HCT116 (cell line): ENCODE measurements at regions not wholly inside any gene's neighbourhood (a gene's known extent, or its start where the extent isn't known, plus 50 kb on each side); places are given as distances from the start of the nearest gene placed in this dataset.

ENCODE experiments used
- ATAC-seq: fragments of 200-7000 bp; cut with Tn5 transposase; 2 replicates; pipeline ENCODE4 v1.9.1; 2020; ENCODE audit warnings: mild to moderate bottlenecking, moderate library complexity
- BruUV-seq: library from RNA; stranded (reverse); fragments of 400-500 nt; replicated peaks from 2 replicates; lab custom pipeline; 2021; lab: Mats Ljungman, UMichigan
- CTCF ChIA-PET: fragments of 300-600 bp; sonication (Branson Sonifier 250); formaldehyde crosslinking; loops from one replicate; lab custom pipeline; 2021; ENCODE audit warnings: antibody characterized with exemption; lab: Charles Lee
- POLR2A ChIA-PET: fragments of 300-600, 350-600 bp; sonication (Branson Sonifier 250); formaldehyde crosslinking; loops from one replicate; lab custom pipeline; 2021; ENCODE audit warnings: antibody characterized with exemption; lab: Charles Lee
- RAD21 ChIA-PET, 2 experiments: fragments of 300-600 bp; sonication (Branson Sonifier 250); formaldehyde crosslinking; loops; one replicate each; lab custom pipeline; 2023; ENCODE audit warnings: low total read pairs in 2 of 2; ENCODE audit not compliant: uncharacterized antibody in 2 of 2, unreplicated experiment in 2 of 2, low non-redundant PET in 1 of 2; lab: Charles Lee
- DNase-seq: peaks from one replicate; pipeline ENCODE4 v3.0.0-alpha.2; 2010; ENCODE audit warnings: low read depth, low spot score
- H2AFZ ChIP-seq: fragments of 200-600 bp; shearing (Covaris generic), sonication (generic); 2 replicates; pipeline ENCODE4 v1.6.1; 2017; ENCODE audit warnings: low read depth, mixed run types, mixed read lengths, antibody characterized with exemption, low read length; ENCODE audit not compliant: poor library complexity, severe bottlenecking
- H3K27ac ChIP-seq: 2 replicates; pipeline ENCODE4 v1.5.1; 2012; ENCODE audit warnings: low read depth, low read length
- H3K27me3 ChIP-seq: fragments of 200-600 bp; sonication (generic); 2 replicates; pipeline ENCODE4 v1.6.1; 2016; ENCODE audit warnings: mixed run types, low read length, mixed read lengths; ENCODE audit not compliant: insufficient read depth
- H3K36me3 ChIP-seq, 2 experiments: fragments of 200-500 bp in 1 of 2; fragments of 200-600 bp in 1 of 2; sonication (Bioruptor generic) in 1 of 2; sonication (generic) in 1 of 2; 2 replicates each; pipeline versions ENCODE4 v1.5.1 to v1.6.1; 2014 to 2016; ENCODE audit warnings: low read length in 2 of 2, inconsistent platforms in 1 of 2, mixed read lengths in 1 of 2, mixed run types in 1 of 2; ENCODE audit not compliant: insufficient read depth in 2 of 2, control insufficient read depth in 1 of 2
- H3K4me1 ChIP-seq, 2 experiments: fragments of 200-600 bp in 1 of 2; sonication (generic) in 1 of 2; 2 replicates each; pipeline versions ENCODE4 v1.5.1 to v1.6.1; 2012 to 2017; ENCODE audit warnings: low read length in 2 of 2, inconsistent platforms in 1 of 2, mild to moderate bottlenecking in 1 of 2, mixed read lengths in 1 of 2, mixed run types in 1 of 2, moderate library complexity in 1 of 2; ENCODE audit not compliant: insufficient read depth in 2 of 2, control insufficient read depth in 1 of 2
- H3K4me2 ChIP-seq: fragments of 200-600 bp; sonication (generic); 2 replicates; pipeline ENCODE4 v1.6.1; 2017; ENCODE audit warnings: mixed run types, low read length, mixed read lengths
- H3K4me3 ChIP-seq, 2 experiments: fragments of 200-600 bp in 1 of 2; sonication (generic) in 1 of 2; replicated peaks in 1 of 2; 2 replicates each; pipeline ENCODE4 v1.5.1; 2011 to 2016; ENCODE audit warnings: low read length in 2 of 2, control low read depth in 1 of 2, low read depth in 1 of 2, mild to moderate bottlenecking in 1 of 2, mixed read lengths in 1 of 2, mixed run types in 1 of 2
- H3K79me2 ChIP-seq: fragments of 200-600 bp; sonication (generic); 2 replicates; pipeline ENCODE4 v1.6.1; 2017; ENCODE audit warnings: mild to moderate bottlenecking, mixed run types, low read length, moderate library complexity, mixed read lengths; ENCODE audit not compliant: insufficient read depth
- H3K9ac ChIP-seq: fragments of 200-600 bp; sonication (generic); 2 replicates; pipeline ENCODE4 v1.6.1; 2016; ENCODE audit warnings: low read length, mixed read lengths
- H3K9me2 ChIP-seq: fragments of 200-600 bp; sonication (generic), shearing (Covaris generic); 2 replicates; pipeline ENCODE4 v1.6.1; 2017; ENCODE audit warnings: mixed run types, mild to moderate bottlenecking, moderate library complexity; ENCODE audit not compliant: insufficient read depth
- H3K9me3 ChIP-seq, 2 experiments: fragments of 200-500 bp in 1 of 2; fragments of 200-600 bp in 1 of 2; sonication (Bioruptor generic) in 1 of 2; sonication (generic) in 1 of 2; 2 replicates each; pipeline ENCODE4 v1.6.1; 2014 to 2017; ENCODE audit warnings: low read length in 2 of 2, mixed read lengths in 2 of 2, inconsistent platforms in 1 of 2, low read depth in 1 of 2, mild to moderate bottlenecking in 1 of 2, mixed run types in 1 of 2, moderate library complexity in 1 of 2; ENCODE audit not compliant: control insufficient read depth in 1 of 2, insufficient read depth in 1 of 2
- H4K20me1 ChIP-seq: fragments of 200-600 bp; sonication (generic), shearing (Covaris generic); 2 replicates; pipeline ENCODE4 v1.6.1; 2017; ENCODE audit warnings: mixed run types, mild to moderate bottlenecking, moderate library complexity; ENCODE audit not compliant: insufficient read depth
- EZH2phosphoT487 ChIP-seq: fragments of 200-600 bp; IDR thresholded peaks from 2 replicates; pipeline ENCODE4 v1.6.1; 2018; ENCODE audit warnings: antibody characterized with exemption, borderline replicate concordance
- POLR2A ChIP-seq: IDR thresholded peaks from 2 replicates; pipeline ENCODE4 v1.7.0; 2011; ENCODE audit warnings: borderline replicate concordance; ENCODE audit not compliant: insufficient read depth, insufficient read length; ENCODE audit errors: extremely low read depth
- POLR2AphosphoS5 ChIP-seq: IDR thresholded peaks from 2 replicates; pipeline ENCODE4 v1.6.1; 2011; ENCODE audit warnings: mild to moderate bottlenecking, low read depth, low read length, moderate library complexity
- SIN3A ChIP-seq: IDR thresholded peaks from 2 replicates; pipeline ENCODE4 v1.6.1; 2012; ENCODE audit warnings: low read depth
- SRF ChIP-seq: IDR thresholded peaks from 2 replicates; pipeline ENCODE4 v1.6.1; 2012; ENCODE audit warnings: low read depth
- TCF7L2 ChIP-seq: IDR thresholded peaks from 2 replicates; pipeline ENCODE4 v1.7.0; 2011; ENCODE audit warnings: borderline replicate concordance, inconsistent platforms; ENCODE audit not compliant: insufficient read depth, insufficient read length; ENCODE audit errors: extremely low read depth
- ZNF274 ChIP-seq: fragments of 200-500 bp; sonication (Bioruptor generic); IDR thresholded peaks from 2 replicates; pipeline ENCODE4 v1.6.1; 2014; ENCODE audit warnings: mild to moderate bottlenecking, low read depth, low read length, inconsistent platforms
- intact Hi-C: fragments of 100-400 bp; cut with micrococcal nuclease; formaldehyde crosslinking; loops from 2 replicates; pipeline ENCODE4 v1.10.0; 2022
- TF ChIP-seq, protein P1 (sequence below): IDR thresholded peaks from 2 replicates; pipeline ENCODE4 v1.6.1; 2011; ENCODE audit warnings: mild to moderate bottlenecking, low read length, moderate library complexity; ENCODE audit not compliant: insufficient replicate concordance; ENCODE audit errors: extremely low read depth
- TF ChIP-seq, protein P2 (sequence below): IDR thresholded peaks from 2 replicates; pipeline ENCODE4 v1.6.1; 2012
- TF ChIP-seq, protein P3 (sequence below): IDR thresholded peaks from 2 replicates; pipeline ENCODE4 v1.6.1; 2012

DNA sequence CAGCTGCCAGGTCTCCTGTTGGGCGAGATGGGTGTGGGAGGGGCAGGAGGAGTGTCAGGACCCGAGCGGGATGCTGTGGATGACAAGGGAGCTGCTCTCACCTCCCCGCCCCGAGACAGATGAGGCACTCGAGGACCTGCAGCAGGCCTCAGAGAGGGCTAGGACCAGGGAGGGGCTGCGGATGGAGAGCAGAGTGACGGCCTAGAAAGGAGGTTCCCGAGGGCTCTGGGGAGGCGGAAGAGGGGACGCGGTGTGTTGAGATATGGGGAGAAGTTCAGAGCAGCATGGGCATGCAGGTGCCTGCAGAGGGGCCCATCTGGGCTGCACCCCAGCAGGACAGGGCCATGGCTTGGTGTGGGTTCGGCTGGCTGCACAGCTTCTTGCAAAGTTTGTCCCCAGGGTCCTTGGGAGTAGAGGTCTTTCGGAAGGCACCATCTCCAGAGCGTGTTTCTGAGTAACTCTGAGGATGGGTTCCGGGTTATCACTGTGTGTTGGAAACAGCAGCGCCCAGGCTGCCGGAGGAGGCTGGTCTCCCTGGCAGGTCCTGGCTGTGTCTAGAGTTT is 104.6 kb downstream of the PAX1 start:
- no peak for ATAC-seq
- no peak overlapping the region for H3K9ac ChIP-seq
- ChIA-PET POLR2A (no interaction called here), RAD21 (no interaction called here), CTCF (no interaction called here)
- H3K27me3 ChIP-seq: no peaks in the 10 kb centered on the region
- H3K9me2 ChIP-seq: no peaks in the 10 kb centered on the region
- DNase-seq: no peak
- intact Hi-C loops: loop anchor here (5.0 kb wide), 1 partner anchor 437 kb away; no protein-coding TSS in a partner anchor
- no peaks in the 10 kb centered on the region for H3K4me1 ChIP-seq
- TF ChIP-seq ZNF274 (no peak), SRF (no peak), POLR2A (no peak), POLR2AphosphoS5 (no peak), EZH2phosphoT487 (no peak), TCF7L2 (no peak), SIN3A (no peak)
- TF ChIP-seq, protein P1, sequence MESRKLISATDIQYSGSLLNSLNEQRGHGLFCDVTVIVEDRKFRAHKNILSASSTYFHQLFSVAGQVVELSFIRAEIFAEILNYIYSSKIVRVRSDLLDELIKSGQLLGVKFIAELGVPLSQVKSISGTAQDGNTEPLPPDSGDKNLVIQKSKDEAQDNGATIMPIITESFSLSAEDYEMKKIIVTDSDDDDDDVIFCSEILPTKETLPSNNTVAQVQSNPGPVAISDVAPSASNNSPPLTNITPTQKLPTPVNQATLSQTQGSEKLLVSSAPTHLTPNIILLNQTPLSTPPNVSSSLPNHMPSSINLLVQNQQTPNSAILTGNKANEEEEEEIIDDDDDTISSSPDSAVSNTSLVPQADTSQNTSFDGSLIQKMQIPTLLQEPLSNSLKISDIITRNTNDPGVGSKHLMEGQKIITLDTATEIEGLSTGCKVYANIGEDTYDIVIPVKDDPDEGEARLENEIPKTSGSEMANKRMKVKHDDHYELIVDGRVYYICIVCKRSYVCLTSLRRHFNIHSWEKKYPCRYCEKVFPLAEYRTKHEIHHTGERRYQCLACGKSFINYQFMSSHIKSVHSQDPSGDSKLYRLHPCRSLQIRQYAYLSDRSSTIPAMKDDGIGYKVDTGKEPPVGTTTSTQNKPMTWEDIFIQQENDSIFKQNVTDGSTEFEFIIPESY: no peak
- TF ChIP-seq, protein P2, sequence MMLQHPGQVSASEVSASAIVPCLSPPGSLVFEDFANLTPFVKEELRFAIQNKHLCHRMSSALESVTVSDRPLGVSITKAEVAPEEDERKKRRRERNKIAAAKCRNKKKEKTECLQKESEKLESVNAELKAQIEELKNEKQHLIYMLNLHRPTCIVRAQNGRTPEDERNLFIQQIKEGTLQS: no peak
- TF ChIP-seq, protein P3, sequence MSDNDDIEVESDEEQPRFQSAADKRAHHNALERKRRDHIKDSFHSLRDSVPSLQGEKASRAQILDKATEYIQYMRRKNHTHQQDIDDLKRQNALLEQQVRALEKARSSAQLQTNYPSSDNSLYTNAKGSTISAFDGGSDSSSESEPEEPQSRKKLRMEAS: no peak
- no peak overlapping the region for H3K4me2 ChIP-seq
- no peaks in the 10 kb centered on the region for H4K20me1 ChIP-seq
- no peak overlapping the region for H2AFZ ChIP-seq
- BruUV-seq: no TSS peak
- H3K36me3 ChIP-seq: no peaks in the 10 kb centered on the region
- H3K9me3 ChIP-seq: no peaks in the 10 kb centered on the region; a peak in 1 of 4 replicates
- no peak overlapping the region for H3K4me3 ChIP-seq
- H3K27ac ChIP-seq: no peak overlapping the region
- H3K79me2 ChIP-seq: no peaks in the 10 kb centered on the region
